ENCODE measurements at regions not wholly inside any gene's neighbourhood (a gene's known extent, or its start where the extent isn't known, plus 50 kb on each side); places are given as distances from the start of the nearest gene placed in this dataset.

DNA sequence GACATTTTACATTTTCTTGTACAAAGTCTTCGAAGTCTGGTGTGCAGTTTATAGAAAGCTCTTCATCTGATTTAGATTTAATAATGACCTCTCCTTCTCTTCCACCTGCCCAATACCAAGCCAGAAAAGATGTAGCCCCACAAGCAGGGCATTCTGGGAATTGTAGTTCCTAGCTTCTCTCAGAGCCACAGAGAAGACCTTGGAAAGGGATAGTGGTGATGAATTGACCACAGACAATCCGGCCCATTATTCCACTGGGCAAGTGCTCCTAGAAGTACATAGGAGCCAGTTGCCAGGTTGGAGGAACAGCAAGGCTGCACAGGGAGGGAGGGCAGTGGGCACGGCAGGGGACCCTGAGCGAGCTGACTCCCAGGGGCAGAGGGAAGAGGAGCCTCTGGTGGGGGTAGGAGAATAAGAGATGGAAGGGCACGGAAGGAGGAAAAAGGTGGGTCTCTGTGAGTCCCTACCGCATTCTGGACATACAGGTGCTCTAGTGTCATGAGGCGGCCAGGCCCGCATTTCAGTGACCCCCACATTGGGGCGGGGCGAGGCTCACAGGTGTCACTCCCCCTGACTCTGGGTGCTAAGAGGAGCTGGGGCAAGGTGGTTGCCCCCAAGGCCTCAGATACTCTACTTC lies 152.5 kb upstream of the HAAO start:
- Histone ChIP-seq H3K27me3 (ENCODE audit: control insufficient read depth, insufficient read depth, low read length) (no peaks in the 10 kb centered on the region), H3K27ac (ENCODE audit: low read depth, low read length) (no peak overlapping the region), H3K9me3 (ENCODE audit: control insufficient read depth, insufficient read depth, low read length) (no peaks in the 10 kb centered on the region), H3K4me3 (ENCODE audit: low read depth, low read length) (no peak overlapping the region)
- TF ChIP-seq, protein P1, sequence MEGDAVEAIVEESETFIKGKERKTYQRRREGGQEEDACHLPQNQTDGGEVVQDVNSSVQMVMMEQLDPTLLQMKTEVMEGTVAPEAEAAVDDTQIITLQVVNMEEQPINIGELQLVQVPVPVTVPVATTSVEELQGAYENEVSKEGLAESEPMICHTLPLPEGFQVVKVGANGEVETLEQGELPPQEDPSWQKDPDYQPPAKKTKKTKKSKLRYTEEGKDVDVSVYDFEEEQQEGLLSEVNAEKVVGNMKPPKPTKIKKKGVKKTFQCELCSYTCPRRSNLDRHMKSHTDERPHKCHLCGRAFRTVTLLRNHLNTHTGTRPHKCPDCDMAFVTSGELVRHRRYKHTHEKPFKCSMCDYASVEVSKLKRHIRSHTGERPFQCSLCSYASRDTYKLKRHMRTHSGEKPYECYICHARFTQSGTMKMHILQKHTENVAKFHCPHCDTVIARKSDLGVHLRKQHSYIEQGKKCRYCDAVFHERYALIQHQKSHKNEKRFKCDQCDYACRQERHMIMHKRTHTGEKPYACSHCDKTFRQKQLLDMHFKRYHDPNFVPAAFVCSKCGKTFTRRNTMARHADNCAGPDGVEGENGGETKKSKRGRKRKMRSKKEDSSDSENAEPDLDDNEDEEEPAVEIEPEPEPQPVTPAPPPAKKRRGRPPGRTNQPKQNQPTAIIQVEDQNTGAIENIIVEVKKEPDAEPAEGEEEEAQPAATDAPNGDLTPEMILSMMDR (IDR thresholded peaks at IDR 0.05; ENCODE audit: low read depth, low read length), result no peak
- ChIA-PET POLR2A (interaction anchor here (1.0 to 1.3 kb wide), 4 partner anchors 30 to 282 kb away, joined by 3 to 6 read pairs (median 4); partner anchors contain the start of gene ZFP36L2), CTCF (interaction anchor here (0.9 to 6.4 kb wide), 6 partner anchors 12 to 597 kb away, joined by 8 to 89 read pairs (median 42); partner anchors contain the start of gene ZFP36L2)
- DNase-seq (ENCODE audit: low read depth, low spot score), result no peak

DNA sequence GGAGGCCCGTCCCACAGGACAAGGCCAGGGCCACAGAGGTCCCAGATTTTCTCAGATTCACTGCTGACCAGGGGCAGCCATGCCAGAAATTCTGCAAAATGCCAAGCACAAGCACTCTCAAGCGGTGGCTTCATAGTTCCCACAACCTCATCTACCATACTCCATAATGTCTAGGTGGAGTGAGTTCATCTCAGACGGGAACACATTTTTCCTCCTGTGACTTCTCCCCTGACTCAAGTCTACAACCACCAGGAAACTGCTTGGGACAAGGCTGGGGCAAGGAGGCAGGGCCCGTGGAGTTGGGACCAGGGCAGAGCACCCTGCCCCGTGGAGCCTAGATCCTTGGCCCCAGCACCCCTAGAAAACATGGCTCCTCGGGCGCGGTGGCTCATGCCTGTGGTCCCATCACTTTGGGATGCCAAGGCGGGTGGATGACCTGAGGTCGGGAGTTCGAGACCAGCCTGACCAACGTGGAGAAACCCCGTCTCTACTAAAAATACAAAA lies 150.7 kb upstream of the HAAO start:
- DNase-seq (ENCODE audit: low read depth, low spot score), result no peak
- TF ChIP-seq, protein P1 (IDR thresholded peaks at IDR 0.05; ENCODE audit: low read depth, low read length), result no peak
- Histone ChIP-seq H3K27me3 (ENCODE audit: control insufficient read depth, insufficient read depth, low read length) (no peaks in the 10 kb centered on the region), H3K27ac (ENCODE audit: low read depth, low read length) (no peak overlapping the region), H3K9me3 (ENCODE audit: control insufficient read depth, insufficient read depth, low read length) (no peaks in the 10 kb centered on the region), H3K4me3 (ENCODE audit: low read depth, low read length) (no peak overlapping the region)
- CTCF ChIA-PET, result interaction anchor here (5.7 to 6.4 kb wide), 3 partner anchors 84 to 285 kb away, joined by 40 to 89 read pairs (median 43); partner anchors contain the start of gene ZFP36L2
- POLR2A ChIA-PET, result no interaction called here

DNA sequence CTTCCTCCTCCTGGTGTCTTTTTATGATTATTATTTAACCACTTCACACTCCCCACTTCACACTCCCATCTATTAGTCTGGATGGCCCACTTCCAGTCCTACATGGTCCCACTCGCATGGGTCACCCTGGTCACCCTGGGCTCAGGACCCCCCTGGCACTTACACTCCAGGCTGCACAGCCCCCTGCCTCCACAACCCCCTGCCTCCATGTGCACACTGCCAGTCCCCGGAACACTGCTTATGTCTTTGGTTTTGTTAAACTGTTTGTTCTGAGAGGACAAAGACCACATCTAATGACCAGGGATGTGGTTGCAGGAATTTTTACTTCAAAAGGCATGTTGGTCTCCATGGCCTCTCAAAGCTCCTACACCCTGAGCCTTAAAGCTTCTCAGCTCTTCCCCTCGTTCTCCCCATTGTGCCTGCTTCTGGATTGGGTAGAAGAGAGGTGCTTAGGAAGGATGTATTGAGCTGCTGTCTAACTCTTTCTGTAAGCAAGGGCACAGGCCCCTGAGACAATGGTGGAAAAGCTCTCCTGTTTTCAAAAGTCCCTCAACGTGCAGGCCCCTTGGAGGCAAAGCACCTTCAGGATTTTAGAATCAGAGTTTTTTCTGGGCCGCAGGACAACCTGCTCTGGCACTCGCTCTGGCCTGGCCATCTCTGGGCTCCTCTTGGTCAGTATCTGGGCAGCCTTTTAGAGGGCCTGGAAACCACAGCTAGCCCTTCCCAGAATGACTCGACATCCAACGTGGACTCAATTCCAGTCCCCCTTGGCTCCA lies 150.0 kb upstream of the HAAO start:
- Histone ChIP-seq H3K9me3 (ENCODE audit: control insufficient read depth, insufficient read depth, low read length) (no peaks in the 10 kb centered on the region), H3K4me3 (ENCODE audit: low read depth, low read length) (no peak overlapping the region), H3K27ac (ENCODE audit: low read depth, low read length) (no peak overlapping the region), H3K27me3 (ENCODE audit: control insufficient read depth, insufficient read depth, low read length) (no peaks in the 10 kb centered on the region)
- CTCF ChIA-PET, result interaction anchor here (6.4 kb wide), 1 partner anchor 83 kb away, joined by 43 read pairs; no protein-coding TSS in a partner anchor
- TF ChIP-seq, protein P1 (IDR thresholded peaks at IDR 0.05; ENCODE audit: low read depth, low read length), result no peak
- POLR2A ChIA-PET, result no interaction called here
- DNase-seq (ENCODE audit: low read depth, low spot score), result no peak

DNA sequence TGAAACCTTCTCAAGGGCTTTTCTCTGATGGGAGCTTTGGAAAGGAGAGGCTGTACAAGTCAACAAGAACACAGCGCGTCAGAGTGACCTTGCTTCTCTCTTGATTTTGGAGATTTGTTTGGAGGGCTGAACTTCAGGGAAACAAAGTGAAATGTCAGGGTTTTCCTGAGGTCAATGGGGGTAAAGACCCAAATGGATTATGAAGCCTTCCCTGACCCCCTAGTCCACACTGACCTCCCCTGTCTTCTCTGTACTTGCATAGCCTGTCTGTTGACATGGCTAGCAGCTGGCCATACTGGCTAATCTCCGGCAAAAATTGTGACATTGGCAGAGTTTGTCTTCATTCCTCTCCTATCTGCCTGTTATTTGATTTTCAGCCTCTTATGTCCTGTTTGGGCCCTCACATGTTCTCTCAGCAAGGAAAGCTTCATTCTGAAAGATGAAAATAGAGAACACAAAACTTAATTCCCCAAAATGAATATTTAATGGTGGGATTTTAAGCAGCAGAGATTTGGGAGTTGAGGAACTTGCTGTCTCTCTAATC lies 149.3 kb upstream of the HAAO start:
- CTCF ChIA-PET, result no interaction called here
- DNase-seq (ENCODE audit: low read depth, low spot score), result no peak
- Histone ChIP-seq H3K27me3 (ENCODE audit: control insufficient read depth, insufficient read depth, low read length) (no peaks in the 10 kb centered on the region), H3K9me3 (ENCODE audit: control insufficient read depth, insufficient read depth, low read length) (peaks cover 3% of the 10 kb centered on the region; the same call in 1 of the 2 replicates), H3K27ac (ENCODE audit: low read depth, low read length) (no peak overlapping the region), H3K4me3 (ENCODE audit: low read depth, low read length) (no peak overlapping the region)
- POLR2A ChIA-PET, result no interaction called here
- TF ChIP-seq, protein P1 (IDR thresholded peaks at IDR 0.05; ENCODE audit: low read depth, low read length), result no peak

Measured in AG04450 (cell line).